H1 (cell line): ENCODE measurements at regions not wholly inside any gene's neighbourhood (a gene's known extent, or its start where the extent isn't known, plus 50 kb on each side); places are given as distances from the start of the nearest gene placed in this dataset.
A peak's percentile ranks its signal among the peaks of the same experiment; 100 is the strongest.

ENCODE experiments used
- CTCF ChIA-PET: fragments of 300-600 bp; sonication (Branson Sonifier 250); formaldehyde crosslinking; loops from one replicate; lab custom pipeline; 2021; ENCODE audit not compliant: partially characterized antibody; lab: Charles Lee
- POLR2A ChIA-PET: fragments of 300-600 bp; sonication (Branson Sonifier 250); formaldehyde crosslinking; loops from one replicate; lab custom pipeline; 2021; ENCODE audit warnings: inconsistent platforms; ENCODE audit not compliant: partially characterized antibody; lab: Charles Lee
- DNase-seq, 2 experiments: peaks; one replicate each; pipeline versions ENCODE4 v3.0.0 to v3.0.0-alpha.2; 2010 to 2022; ENCODE audit warnings: low spot score in 2 of 2, low read depth in 1 of 2, mixed read lengths in 1 of 2
- FAIRE-seq: peaks from 2 replicates; lab custom pipeline; 2011; peaks lifted over from hg19 to GRCh38; lab: Jason Lieb, UNC
- H2AFZ ChIP-seq: 2 replicates; pipeline ENCODE4 v1.8.1; 2012; ENCODE audit warnings: low read length, inconsistent platforms
- H2AK5ac ChIP-seq: 2 replicates; pipeline ENCODE4 v1.6.1; 2013; ENCODE audit warnings: low read depth, low read length
- H2BK120ac ChIP-seq: replicated peaks from 2 replicates; pipeline ENCODE3; 2013; ENCODE audit warnings: low read depth, low read length, inconsistent platforms
- H2BK12ac ChIP-seq: 2 replicates; pipeline ENCODE4 v1.6.1; 2013; ENCODE audit warnings: low read depth, low read length
- H2BK15ac ChIP-seq: 2 replicates; pipeline ENCODE4 v1.6.1; 2013; ENCODE audit warnings: low read length
- H2BK20ac ChIP-seq: 2 replicates; pipeline ENCODE4 v1.6.1; 2013; ENCODE audit warnings: low read length
- H2BK5ac ChIP-seq: 2 replicates; pipeline ENCODE4 v1.6.1; 2013; ENCODE audit warnings: low read depth, low read length
- H3K14ac ChIP-seq: 2 replicates; pipeline ENCODE4 v1.6.1; 2013; ENCODE audit warnings: inconsistent platforms; ENCODE audit not compliant: insufficient read length
- H3K18ac ChIP-seq: 2 replicates; pipeline ENCODE4 v1.6.1; 2013; ENCODE audit warnings: low read length; ENCODE audit errors: extremely low read depth
- H3K23ac ChIP-seq: 2 replicates; pipeline ENCODE4 v1.6.1; 2013; ENCODE audit warnings: inconsistent platforms; ENCODE audit not compliant: insufficient read length
- H3K23me2 ChIP-seq: 2 replicates; pipeline ENCODE4 v1.6.1; 2013; ENCODE audit warnings: low read depth, low read length
- H3K27ac ChIP-seq: 2 replicates; pipeline ENCODE4 v1.6.1; 2011; ENCODE audit warnings: low read depth, low read length, inconsistent platforms
- H3K27me3 ChIP-seq, 4 experiments: replicated peaks in 1 of 4; 1 replicate in 1 of 4; 2 replicates in 3 of 4; pipeline versions ENCODE4 v1.6.1 to v1.8.1; 2011 to 2013; ENCODE audit warnings: low read length in 3 of 4, mild to moderate bottlenecking in 3 of 4, inconsistent platforms in 2 of 4, mixed read lengths in 2 of 4, moderate library complexity in 1 of 4; ENCODE audit not compliant: control insufficient read depth in 3 of 4, insufficient read depth in 3 of 4; ENCODE audit errors: extremely low read depth in 1 of 4
- H3K36me3 ChIP-seq, 4 experiments: 2 replicates each; pipeline versions ENCODE4 v1.6.1 to v1.8.1; 2011 to 2013; ENCODE audit warnings: mild to moderate bottlenecking in 4 of 4, low read length in 3 of 4, moderate library complexity in 2 of 4, control low read depth in 1 of 4, inconsistent platforms in 1 of 4; ENCODE audit not compliant: insufficient read depth in 4 of 4, control insufficient read depth in 2 of 4
- H3K4ac ChIP-seq: replicated peaks from 2 replicates; pipeline ENCODE3; 2013; ENCODE audit warnings: low read length, low read depth, mixed read lengths, inconsistent platforms; ENCODE audit not compliant: insufficient read length
- H3K4me1 ChIP-seq, 4 experiments: replicated peaks in 1 of 4; 1 replicate in 1 of 4; 2 replicates in 3 of 4; pipeline versions ENCODE4 v1.6.1 to v1.8.1; 2011 to 2013; ENCODE audit warnings: low read length in 3 of 4, inconsistent platforms in 2 of 4, mixed read lengths in 1 of 4; ENCODE audit not compliant: insufficient read depth in 4 of 4, control insufficient read depth in 3 of 4
- H3K4me2 ChIP-seq, 2 experiments: 2 replicates each; pipeline versions ENCODE4 v1.6.1 to v1.8.1; 2011 to 2013; ENCODE audit warnings: low read depth in 2 of 2, low read length in 2 of 2, control low read depth in 1 of 2, inconsistent platforms in 1 of 2, mild to moderate bottlenecking in 1 of 2; ENCODE audit not compliant: insufficient read depth in 1 of 2
- H3K4me3 ChIP-seq, 4 experiments: fragments of 200-600, 300-600 bp in 1 of 4; sonication (generic), shearing (Covaris generic), sonication (Bioruptor Twin) in 1 of 4; 2 replicates each; pipeline versions ENCODE4 v1.5.1 to v1.8.1; 2011 to 2016; ENCODE audit warnings: low read length in 4 of 4, low read depth in 3 of 4, control low read depth in 2 of 4, inconsistent platforms in 2 of 4, mild to moderate bottlenecking in 2 of 4, mixed read lengths in 1 of 4, moderate library complexity in 1 of 4; ENCODE audit not compliant: insufficient read depth in 2 of 4; ENCODE audit errors: extremely low read depth in 1 of 4
- H3K56ac ChIP-seq: replicated peaks from 2 replicates; pipeline ENCODE3; 2013; ENCODE audit warnings: low read depth, mild to moderate bottlenecking, mixed read lengths, low read length, inconsistent platforms; ENCODE audit not compliant: insufficient read length
- H3K79me1 ChIP-seq: 2 replicates; pipeline ENCODE4 v1.6.1; 2013; ENCODE audit warnings: low read depth, low read length, control low read depth
- H3K79me2 ChIP-seq, 2 experiments: 2 replicates each; pipeline versions ENCODE4 v1.6.1 to v1.8.1; 2012 to 2013; ENCODE audit warnings: low read length in 2 of 2, mild to moderate bottlenecking in 2 of 2, inconsistent platforms in 1 of 2; ENCODE audit not compliant: insufficient read depth in 2 of 2, control insufficient read depth in 1 of 2
- H3K9ac ChIP-seq, 4 experiments: replicated peaks in 1 of 4; 1 replicate in 1 of 4; 2 replicates in 3 of 4; pipeline versions ENCODE4 v1.6.1 to v1.8.1; 2011 to 2013; ENCODE audit warnings: low read depth in 3 of 4, low read length in 3 of 4, control low read depth in 2 of 4, mild to moderate bottlenecking in 2 of 4, moderate library complexity in 2 of 4, inconsistent platforms in 1 of 4; ENCODE audit errors: extremely low read depth in 1 of 4
- H3K9me3 ChIP-seq, 2 experiments: 2 replicates each; pipeline versions ENCODE4 v1.6.1 to v1.8.1; 2012 to 2013; ENCODE audit warnings: mild to moderate bottlenecking in 2 of 2, moderate library complexity in 2 of 2, control low read depth in 1 of 2, inconsistent platforms in 1 of 2, low read depth in 1 of 2, low read length in 1 of 2, mixed read lengths in 1 of 2; ENCODE audit not compliant: insufficient read depth in 2 of 2
- H4K20me1 ChIP-seq, 2 experiments: replicated peaks in 1 of 2; 2 replicates each; pipeline versions ENCODE3 to v1.8.1; 2011 to 2013; ENCODE audit warnings: inconsistent platforms in 2 of 2, low read length in 2 of 2, mild to moderate bottlenecking in 1 of 2; ENCODE audit not compliant: insufficient read depth in 2 of 2, control insufficient read depth in 1 of 2
- H4K5ac ChIP-seq: 2 replicates; pipeline ENCODE4 v1.6.1; 2013; ENCODE audit warnings: low read length, low read depth, mixed read lengths, inconsistent platforms; ENCODE audit not compliant: insufficient read length
- H4K8ac ChIP-seq: 2 replicates; pipeline ENCODE4 v1.8.0; 2013; ENCODE audit warnings: mild to moderate bottlenecking, moderate library complexity, low read length, inconsistent platforms; ENCODE audit not compliant: insufficient read depth; ENCODE audit errors: extremely low read depth
- H4K91ac ChIP-seq: replicated peaks from 2 replicates; pipeline ENCODE3; 2013; ENCODE audit warnings: low read length, mixed read lengths, inconsistent platforms; ENCODE audit not compliant: insufficient read length
- ATF2 ChIP-seq: IDR thresholded peaks from 2 replicates; pipeline ENCODE4 v1.6.1; 2012; ENCODE audit warnings: low read length, inconsistent platforms
- BCL11A ChIP-seq, 2 experiments: IDR thresholded peaks; one replicate each; pipeline ENCODE4 v1.6.1; 2011; ENCODE audit warnings: low read depth in 2 of 2, low read length in 2 of 2, mild to moderate bottlenecking in 2 of 2
- GTF2F1 ChIP-seq: IDR thresholded peaks from 2 replicates; pipeline ENCODE4 v1.6.1; 2012; ENCODE audit warnings: low read depth, low read length, improper control_type of control experiment, borderline replicate concordance
- NANOG ChIP-seq: IDR thresholded peaks from 2 replicates; pipeline ENCODE4 v1.6.1; 2011; ENCODE audit warnings: low read length, low read depth, mild to moderate bottlenecking, inconsistent platforms; ENCODE audit not compliant: insufficient read depth, poor library complexity, severe bottlenecking
- NRF1 ChIP-seq: IDR thresholded peaks from 2 replicates; pipeline ENCODE4 v1.6.1; 2011; ENCODE audit warnings: mild to moderate bottlenecking, low read depth, low read length, improper control_type of control experiment
- TAF1 ChIP-seq: IDR thresholded peaks from 2 replicates; pipeline ENCODE4 v1.6.1; 2011; ENCODE audit warnings: mild to moderate bottlenecking, low read depth, low read length
- TAF7 ChIP-seq: optimal IDR thresholded peaks from 2 replicates; pipeline ENCODE3; 2011; ENCODE audit warnings: low read depth, mild to moderate bottlenecking, inconsistent platforms, low read length, moderate library complexity, borderline replicate concordance
- USF2 ChIP-seq: IDR thresholded peaks from 2 replicates; pipeline ENCODE4 v1.6.1; 2011; ENCODE audit warnings: low read length, improper control_type of control experiment
- YY1 ChIP-seq: IDR thresholded peaks from 2 replicates; pipeline ENCODE4 v1.6.1; 2011; ENCODE audit warnings: low read depth, mild to moderate bottlenecking, low read length
- WGBS, 2 experiments: shearing (Covaris generic) in 1 of 2; methylation state at CpG; one replicate each; pipeline versions ENCODE4 v1.1.6 to v1.1.7; 2013 to 2015; ENCODE audit warnings: low lambda C conversion rate in 2 of 2, mixed read lengths in 2 of 2, inconsistent platforms in 1 of 2, low coverage in 1 of 2, missing lambda C conversion rate in 1 of 2; ENCODE audit not compliant: insufficient replicate concordance in 2 of 2, insufficient coverage in 1 of 2, insufficient read length in 1 of 2; ENCODE audit errors: extremely low coverage in 1 of 2, missing lambda C conversion rate in 1 of 2; 5-methylcytosine and 5-hydroxymethylcytosine counted together

GRCh38 chr12:67593461-67594330, 54.8 kb upstream of the DYRK2 start:
- Histone ChIP-seq H2AK5ac (no peak overlapping the region), H3K18ac (peak overlapping the region; percentile 49; the same call in 1 of the 2 replicates), H3K4me3 (no peak overlapping the region), H2BK120ac (no peak overlapping the region), H3K9ac (no peak overlapping the region), H3K79me1 (no peaks in the 10 kb centered on the region), H4K91ac (no peak overlapping the region), H3K23ac (no peak overlapping the region), H3K9me3 (0 out of 4 replicates have a peak, but pooled peaks cover 0 to 2% of the 10 kb centered on the region in 2 experiments), H3K14ac (no peak overlapping the region), H4K5ac (no peak overlapping the region), H3K56ac (no peak overlapping the region), H3K36me3 (no peaks in the 10 kb centered on the region), H3K4me1 (0 out of 7 replicates have a peak, but pooled peaks cover 0 to 2% (median 0%) of the 10 kb centered on the region in 4 experiments), H3K27ac (no peak overlapping the region), H3K27me3 (no peaks in the 10 kb centered on the region), H3K79me2 (no peaks in the 10 kb centered on the region), H2BK5ac (no peak overlapping the region), H4K8ac (no peak overlapping the region), H2AFZ (no peak overlapping the region), H2BK15ac (no peak overlapping the region), H2BK20ac (no peak overlapping the region), H3K23me2 (no peaks in the 10 kb centered on the region), H3K4ac (no peak overlapping the region), H2BK12ac (no peak overlapping the region), H4K20me1 (no peaks in the 10 kb centered on the region), H3K4me2 (no peak overlapping the region)
- DNase-seq (no peak), FAIRE-seq (no peak)
- ChIA-PET POLR2A (interaction anchor here (0.6 kb wide), 1 partner anchor 38 kb away, joined by 3 read pairs; no protein-coding TSS in a partner anchor), CTCF (interaction anchor here (0.6 to 1.5 kb wide), 4 partner anchors 11 to 238 kb away, joined by 3 to 6 read pairs (median 3); no protein-coding TSS in a partner anchor)
- 88% methylated on average over 2 of the region's 2 CpGs; no CpG with 5 or more reads in 1 of the 2 experiments for WGBS, 2 experiments
- TF ChIP-seq USF2 (no peak), TAF1 (no peak), ATF2 (no peak), NRF1 (no peak), YY1 (no peak), TAF7 (no peak), BCL11A (IDR thresholded peaks at IDR 0.05; ENCODE audit: low read depth in 2 of 2, low read length in 2 of 2) (no peak), NANOG (no peak), GTF2F1 (no peak)
